OCI-LY7 (cell line): ENCODE measurements at regions not wholly inside any gene's neighbourhood (a gene's known extent, or its start where the extent isn't known, plus 50 kb on each side); places are given as distances from the start of the nearest gene placed in this dataset.

Experiments
- BruUV-seq: library from RNA; stranded (reverse); fragments of 400-500 nt; replicated peaks from 2 replicates; lab custom pipeline; 2021; lab: Mats Ljungman, UMichigan
- CTCF ChIA-PET: fragments of 300-600 bp; sonication (Branson Sonifier 250); formaldehyde crosslinking; loops from one replicate; lab custom pipeline; 2022; ENCODE audit warnings: antibody characterized with exemption; ENCODE audit not compliant: unreplicated experiment; lab: Charles Lee
- POLR2A ChIA-PET: fragments of 300-600 bp; sonication (Branson Sonifier 250); formaldehyde crosslinking; loops from one replicate; lab custom pipeline; 2022; ENCODE audit warnings: antibody characterized with exemption; lab: Charles Lee
- DNase-seq: peaks from one replicate; pipeline ENCODE4 v3.0.0-alpha.2; 2015; ENCODE audit warnings: low spot score
- H2AFZ ChIP-seq: fragments of 200-600 bp; sonication (generic), shearing (Covaris generic); 2 replicates; pipeline ENCODE4 v1.6.1; 2014; ENCODE audit warnings: mild to moderate bottlenecking, antibody characterized with exemption, low read length, moderate library complexity
- H3K27ac ChIP-seq: fragments of 200-600 bp; sonication (generic); 2 replicates; pipeline ENCODE4 v1.5.1; 2014; ENCODE audit warnings: mixed run types, low read depth, mild to moderate bottlenecking, moderate library complexity, low read length, inconsistent platforms; ENCODE audit not compliant: poor library complexity, severe bottlenecking
- H3K36me3 ChIP-seq: fragments of 200-600 bp; sonication (generic); 2 replicates; pipeline ENCODE4 v1.6.1; 2014; ENCODE audit warnings: mild to moderate bottlenecking, antibody characterized with exemption, low read length, moderate library complexity, mixed read lengths; ENCODE audit not compliant: insufficient read depth
- H3K4me1 ChIP-seq: fragments of 200-600 bp; sonication (generic); 2 replicates; pipeline ENCODE4 v1.5.1; 2014; ENCODE audit warnings: mild to moderate bottlenecking, low read length; ENCODE audit not compliant: insufficient read depth, poor library complexity, severe bottlenecking
- H3K4me2 ChIP-seq: fragments of 200-600 bp; sonication (generic); 2 replicates; pipeline ENCODE4 v1.6.1; 2014; ENCODE audit warnings: mild to moderate bottlenecking, low read length
- H3K4me3 ChIP-seq: fragments of 200-600 bp; sonication (generic); 2 replicates; pipeline ENCODE4 v1.5.1; 2014; ENCODE audit warnings: mild to moderate bottlenecking, low read depth, low read length; ENCODE audit not compliant: poor library complexity, severe bottlenecking
- H3K79me2 ChIP-seq: fragments of 200-600 bp; sonication (generic); 2 replicates; pipeline ENCODE4 v1.6.1; 2016; ENCODE audit warnings: low read depth, mild to moderate bottlenecking, low read length, moderate library complexity, mixed read lengths; ENCODE audit not compliant: insufficient read depth
- H3K9me2 ChIP-seq: fragments of 200-600 bp; sonication (generic); 2 replicates; pipeline ENCODE4 v1.6.1; 2016; ENCODE audit warnings: mild to moderate bottlenecking, low read length, mixed read lengths; ENCODE audit not compliant: insufficient read depth
- H3K9me3 ChIP-seq: fragments of 200-600 bp; sonication (generic); 2 replicates; pipeline ENCODE4 v1.6.1; 2014; ENCODE audit warnings: mild to moderate bottlenecking, mixed run types, low read length, mixed read lengths
- H4K20me1 ChIP-seq: fragments of 200-600 bp; sonication (generic); 2 replicates; pipeline ENCODE4 v1.6.1; 2014; ENCODE audit warnings: mild to moderate bottlenecking, antibody characterized with exemption, low read length, moderate library complexity, mixed read lengths; ENCODE audit not compliant: insufficient read depth
- CTCF ChIP-seq: fragments of 200-600 bp; sonication (generic); conservative IDR thresholded peaks from 2 replicates; pipeline ENCODE4 v1.5.1; 2014; ENCODE audit warnings: mild to moderate bottlenecking, antibody characterized with exemption, low read length, moderate library complexity, mixed read lengths
- EZH2phosphoT487 ChIP-seq: fragments of 200-600 bp; sonication (generic); IDR thresholded peaks from 2 replicates; pipeline ENCODE4 v1.6.1; 2018; ENCODE audit warnings: low read depth, borderline replicate concordance, mild to moderate bottlenecking, mixed run types, antibody characterized with exemption, low read length, moderate library complexity, mixed read lengths
- intact Hi-C: fragments of 100-400 bp; cut with micrococcal nuclease; formaldehyde crosslinking; loops from one replicate; pipeline ENCODE4 v1.10.0; 2022; ENCODE audit not compliant: unreplicated experiment

- Histone ChIP-seq H4K20me1 (no peaks in the 10 kb centered on the region), H3K4me2 (no peak overlapping the region), H2AFZ (no peak overlapping the region), H3K9me3 (no peaks in the 10 kb centered on the region), H3K27ac (no peak overlapping the region), H3K9me2 (no peaks in the 10 kb centered on the region), H3K4me3 (no peak overlapping the region), H3K79me2 (no peaks in the 10 kb centered on the region), H3K36me3 (no peaks in the 10 kb centered on the region), H3K4me1 (no peaks in the 10 kb centered on the region)
- intact Hi-C loops: no loop called here
- no peak for DNase-seq
- TF ChIP-seq CTCF (no peak), EZH2phosphoT487 (no peak)
- ChIA-PET CTCF (no interaction called here), POLR2A (interaction anchor here (0.6 to 1.1 kb wide), 2 partner anchors 20 to 56 kb away, joined by 3 to 4 read pairs; no protein-coding TSS in a partner anchor)
- BruUV-seq: no TSS peak
These were observed 200.2 kb upstream of the CHD6 start for GRCh38 chr20:41818369-41818768.

- Histone ChIP-seq H3K4me2 (no peak overlapping the region), H3K79me2 (no peaks in the 10 kb centered on the region), H3K4me3 (no peak overlapping the region), H3K36me3 (no peaks in the 10 kb centered on the region), H3K4me1 (no peaks in the 10 kb centered on the region), H4K20me1 (no peaks in the 10 kb centered on the region), H3K9me3 (no peaks in the 10 kb centered on the region), H2AFZ (no peak overlapping the region), H3K27ac (no peak overlapping the region), H3K9me2 (no peaks in the 10 kb centered on the region)
- intact Hi-C loops: no loop called here
- CTCF ChIA-PET: no interaction called here
- POLR2A ChIA-PET: interaction anchor here (0.7 kb wide), 1 partner anchor 1154 kb away, joined by 3 read pairs; no protein-coding TSS in a partner anchor
- no TSS peak for BruUV-seq
- TF ChIP-seq CTCF (no peak), EZH2phosphoT487 (no peak)
- DNase-seq: no peak
These were observed 193.3 kb upstream of the CHD6 start for GRCh38 chr20:41811456-41811855.

DNA sequence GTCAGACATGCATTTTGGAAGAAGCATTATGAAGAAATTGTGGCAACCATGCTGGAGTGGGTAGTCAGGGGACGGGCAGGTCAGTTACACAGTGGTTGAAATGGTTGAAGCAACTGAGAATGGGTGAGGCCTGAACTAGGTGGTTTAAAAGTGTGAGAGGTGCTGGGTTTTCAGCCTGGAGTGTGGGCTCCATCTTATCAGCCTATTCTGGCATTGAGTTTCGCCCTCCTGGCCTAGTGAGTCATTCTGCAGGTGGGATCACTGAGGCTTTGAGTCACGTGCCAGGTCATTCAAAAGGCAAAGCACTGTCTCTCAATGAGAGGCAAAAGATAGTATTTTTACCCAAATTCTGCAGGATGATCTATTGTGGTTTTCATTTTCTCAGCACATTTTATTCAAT, 181.9 kb upstream of the CHD6 start:
- Histone ChIP-seq H3K4me3 (no peak overlapping the region), H3K4me1 (peaks cover 3% of the 10 kb centered on the region), H2AFZ (no peak overlapping the region), H3K9me2 (no peaks in the 10 kb centered on the region), H3K79me2 (no peaks in the 10 kb centered on the region), H3K27ac (no peak overlapping the region), H3K9me3 (no peaks in the 10 kb centered on the region), H3K36me3 (no peaks in the 10 kb centered on the region), H3K4me2 (no peak overlapping the region), H4K20me1 (no peaks in the 10 kb centered on the region)
- TF ChIP-seq CTCF (no peak), EZH2phosphoT487 (no peak)
- CTCF ChIA-PET: no interaction called here
- DNase-seq: peak; percentile 16
- no TSS peak for BruUV-seq
- intact Hi-C loops: no loop called here
- POLR2A ChIA-PET: interaction anchor here (0.8 kb wide), 1 partner anchor 68 kb away, joined by 3 read pairs; no protein-coding TSS in a partner anchor
